Activated T-helper 1 cell treated with anti-CD3 and anti-CD28 coated beads, Interleukin-12 subunit alpha, Interleukin-12 subunit beta, Interleukin-2, Interleukin-4 antibody, amounts not matched to agents 30 ng/mL and 10 ng/mL and 1 ng/mL, durations not matched to agents 14 hours and 24 hours and 36 hours (primary cell): ENCODE measurements at regions not wholly inside any gene's neighbourhood (a gene's known extent, or its start where the extent isn't known, plus 50 kb on each side); places are given as distances from the start of the nearest gene placed in this dataset.

Experiments
- DNase-seq: peaks from one replicate; pipeline ENCODE4 v3.0.0; 2021; ENCODE audit warnings: low spot score
- H3K27ac Mint-ChIP-seq: one replicate; pipeline ENCODE4 v1.8.0; 2021; ENCODE audit warnings: mild to moderate bottlenecking, mixed read lengths
- H3K27me3 Mint-ChIP-seq: one replicate; pipeline ENCODE4 v1.8.0; 2022; ENCODE audit warnings: mild to moderate bottlenecking, moderate library complexity, mixed read lengths; ENCODE audit not compliant: insufficient read depth
- H3K36me3 Mint-ChIP-seq: one replicate; pipeline ENCODE4 v1.8.0; 2021; ENCODE audit warnings: low read depth, mixed read lengths
- H3K4me1 Mint-ChIP-seq: one replicate; pipeline ENCODE4 v1.8.0; 2021; ENCODE audit warnings: low read depth, mixed read lengths
- H3K4me3 Mint-ChIP-seq: one replicate; pipeline ENCODE4 v1.8.0; 2021; ENCODE audit warnings: mild to moderate bottlenecking, moderate library complexity, mixed read lengths
- H3K9me3 Mint-ChIP-seq: one replicate; pipeline ENCODE4 v1.8.0; 2021; ENCODE audit warnings: mixed read lengths
- intact Hi-C: fragments of 100-400 bp; cut with micrococcal nuclease; formaldehyde crosslinking; loops from one replicate; pipeline ENCODE4 v1.15.1; 2024

GRCh38 chr5:4758996-4759395, 381.1 kb upstream of the ADAMTS16 start:
- Mint-ChIP-seq H3K27me3 (no peaks in the 10 kb centered on the region), H3K9me3 (peaks cover 3% of the 10 kb centered on the region), H3K27ac (no peak overlapping the region), H3K36me3 (no peaks in the 10 kb centered on the region), H3K4me1 (no peaks in the 10 kb centered on the region), H3K4me3 (no peak overlapping the region)
- no peak for DNase-seq
- intact Hi-C loops = no loop called here

GRCh38 chr5:4762316-4762715, 377.8 kb upstream of the ADAMTS16 start:
- Mint-ChIP-seq H3K9me3 (peaks cover 3% of the 10 kb centered on the region), H3K4me1 (no peaks in the 10 kb centered on the region), H3K27me3 (no peaks in the 10 kb centered on the region), H3K36me3 (no peaks in the 10 kb centered on the region), H3K4me3 (no peak overlapping the region), H3K27ac (no peak overlapping the region)
- DNase-seq = no peak
- intact Hi-C loops = no loop called here

GRCh38 chr5:4765411-4765810, 374.7 kb upstream of the ADAMTS16 start:
- no peaks in the 10 kb centered on the region for H3K36me3 Mint-ChIP-seq
- no peak overlapping the region for H3K4me3 Mint-ChIP-seq
- no peak overlapping the region for H3K27ac Mint-ChIP-seq
- H3K9me3 Mint-ChIP-seq = peaks cover 7% of the 10 kb centered on the region
- intact Hi-C loops = no loop called here
- no peak for DNase-seq
- H3K4me1 Mint-ChIP-seq = no peaks in the 10 kb centered on the region
- H3K27me3 Mint-ChIP-seq = no peaks in the 10 kb centered on the region

DNA sequence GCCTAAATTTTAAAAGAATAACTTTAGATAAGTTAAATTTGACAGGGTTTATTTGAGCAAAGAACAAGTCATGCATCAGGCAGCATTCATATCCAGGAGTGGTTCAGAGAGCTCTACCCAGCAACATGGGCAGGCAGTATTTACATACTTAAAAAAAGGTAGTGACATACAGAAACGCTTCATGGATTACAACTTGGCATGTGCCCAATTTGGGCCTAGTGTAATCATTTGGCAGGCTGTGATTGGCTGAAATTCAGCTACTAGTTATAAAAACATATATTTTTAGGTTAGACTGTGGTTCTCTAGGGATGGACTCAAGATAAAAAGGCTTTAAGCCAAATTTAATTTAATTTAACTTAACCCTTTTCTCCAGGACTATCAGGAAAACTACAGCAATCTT, 374.0 kb upstream of the ADAMTS16 start:
- intact Hi-C loops = no loop called here
- Mint-ChIP-seq H3K27ac (no peak overlapping the region), H3K9me3 (peaks cover 7% of the 10 kb centered on the region), H3K36me3 (no peaks in the 10 kb centered on the region), H3K4me3 (no peak overlapping the region), H3K4me1 (no peaks in the 10 kb centered on the region), H3K27me3 (no peaks in the 10 kb centered on the region)
- no peak for DNase-seq

- Mint-ChIP-seq H3K27me3 (peaks cover 1% of the 10 kb centered on the region), H3K27ac (no peak overlapping the region), H3K4me3 (no peak overlapping the region), H3K9me3 (peaks cover 17% of the 10 kb centered on the region), H3K4me1 (no peaks in the 10 kb centered on the region), H3K36me3 (no peaks in the 10 kb centered on the region)
- intact Hi-C loops = no loop called here
- DNase-seq = no peak
Measured at GRCh38 chr5:4772591-4772990, 367.5 kb upstream of the ADAMTS16 start.

DNA sequence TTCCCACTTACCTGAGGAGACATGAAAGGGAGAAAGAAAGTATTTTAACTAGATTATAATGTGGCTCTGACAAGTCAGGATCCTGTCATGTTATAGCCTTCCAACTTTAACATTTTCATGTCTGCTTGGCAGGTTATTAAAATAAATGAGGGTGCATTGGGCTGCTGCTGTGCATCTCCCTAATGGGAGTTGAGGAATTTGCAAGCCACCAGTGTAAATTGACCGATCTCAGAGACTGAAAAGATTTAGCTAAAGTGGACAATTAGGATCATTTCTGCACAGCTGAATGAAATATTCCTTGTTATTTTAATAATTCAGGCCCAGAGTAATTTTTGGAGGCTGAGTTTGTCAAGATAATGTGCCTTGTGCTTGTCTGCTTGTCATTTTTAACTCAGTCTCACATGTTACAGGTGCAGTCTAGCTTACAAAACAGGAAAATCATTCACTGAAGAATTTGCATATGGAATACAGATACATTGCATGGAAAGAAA, 366.3 kb upstream of the ADAMTS16 start:
- intact Hi-C loops = no loop called here
- no peak for DNase-seq
- Mint-ChIP-seq H3K4me3 (no peak overlapping the region), H3K27me3 (peaks cover 1% of the 10 kb centered on the region), H3K36me3 (no peaks in the 10 kb centered on the region), H3K4me1 (no peaks in the 10 kb centered on the region), H3K27ac (no peak overlapping the region), H3K9me3 (peaks cover 16% of the 10 kb centered on the region)

- Mint-ChIP-seq H3K27ac (no peak overlapping the region), H3K4me1 (no peaks in the 10 kb centered on the region), H3K27me3 (peaks cover 1% of the 10 kb centered on the region), H3K9me3 (peaks cover 17% of the 10 kb centered on the region), H3K36me3 (no peaks in the 10 kb centered on the region), H3K4me3 (no peak overlapping the region)
- intact Hi-C loops = no loop called here
- no peak for DNase-seq
Measured at GRCh38 chr5:4777435-4777834, 362.7 kb upstream of the ADAMTS16 start.

- intact Hi-C loops = no loop called here
- no peaks in the 10 kb centered on the region for H3K4me1 Mint-ChIP-seq
Measured at GRCh38 chr5:4780633-4781032, 359.5 kb upstream of the ADAMTS16 start.

GRCh38 chr5:4781299-4781698, 358.8 kb upstream of the ADAMTS16 start:
- Mint-ChIP-seq H3K4me3 (no peak overlapping the region), H3K9me3 (peaks cover 32% of the 10 kb centered on the region), H3K27ac (no peak overlapping the region), H3K4me1 (no peaks in the 10 kb centered on the region), H3K36me3 (no peaks in the 10 kb centered on the region), H3K27me3 (no peaks in the 10 kb centered on the region)
- DNase-seq = no peak
- intact Hi-C loops = no loop called here

More at GRCh38 chr5:4780633-4781032, 359.5 kb upstream of the ADAMTS16 start:
- Mint-ChIP-seq H3K27me3 (no peaks in the 10 kb centered on the region), H3K9me3 (peaks cover 26% of the 10 kb centered on the region), H3K27ac (no peak overlapping the region), H3K36me3 (no peaks in the 10 kb centered on the region), H3K4me3 (no peak overlapping the region)
- no peak for DNase-seq

- H3K36me3 Mint-ChIP-seq = no peaks in the 10 kb centered on the region
- DNase-seq = no peak
- H3K27me3 Mint-ChIP-seq = no peaks in the 10 kb centered on the region
- H3K9me3 Mint-ChIP-seq = peaks cover 25% of the 10 kb centered on the region
- no peak overlapping the region for H3K27ac Mint-ChIP-seq
- no peak overlapping the region for H3K4me3 Mint-ChIP-seq
- intact Hi-C loops = no loop called here
- H3K4me1 Mint-ChIP-seq = no peaks in the 10 kb centered on the region
Measured at GRCh38 chr5:4785971-4786370, 354.2 kb upstream of the ADAMTS16 start.

GRCh38 chr5:4797445-4797844, 342.7 kb upstream of the ADAMTS16 start:
- no peaks in the 10 kb centered on the region for H3K36me3 Mint-ChIP-seq
- no peak for DNase-seq
- H3K9me3 Mint-ChIP-seq = peaks cover 12% of the 10 kb centered on the region
- H3K27me3 Mint-ChIP-seq = no peaks in the 10 kb centered on the region
- H3K27ac Mint-ChIP-seq = no peak overlapping the region
- H3K4me3 Mint-ChIP-seq = no peak overlapping the region
- intact Hi-C loops = no loop called here
- H3K4me1 Mint-ChIP-seq = no peaks in the 10 kb centered on the region

DNA sequence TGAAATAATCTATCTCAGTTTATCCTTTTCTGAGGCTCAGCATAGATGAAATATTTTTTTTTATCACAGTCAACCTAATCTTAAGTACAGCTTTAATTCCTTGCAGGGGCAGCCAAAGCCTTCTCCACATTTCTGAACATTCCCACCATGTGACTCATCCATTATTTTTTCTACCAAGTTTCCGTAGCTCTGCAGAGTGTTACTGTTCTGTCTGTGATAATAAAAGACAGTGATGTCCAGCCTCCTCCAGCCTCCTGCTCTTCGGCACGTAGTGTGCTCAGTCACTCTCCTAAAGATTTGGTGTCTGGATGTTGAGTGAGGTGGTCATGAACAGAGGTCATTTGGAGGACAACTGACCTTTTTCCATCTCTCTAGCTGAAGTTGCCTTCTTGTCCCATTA, 338.1 kb upstream of the ADAMTS16 start:
- Mint-ChIP-seq H3K27me3 (no peaks in the 10 kb centered on the region), H3K36me3 (no peaks in the 10 kb centered on the region), H3K4me3 (no peak overlapping the region), H3K27ac (no peak overlapping the region), H3K4me1 (no peaks in the 10 kb centered on the region), H3K9me3 (peaks cover 16% of the 10 kb centered on the region)
- intact Hi-C loops = no loop called here
- DNase-seq = no peak

DNA sequence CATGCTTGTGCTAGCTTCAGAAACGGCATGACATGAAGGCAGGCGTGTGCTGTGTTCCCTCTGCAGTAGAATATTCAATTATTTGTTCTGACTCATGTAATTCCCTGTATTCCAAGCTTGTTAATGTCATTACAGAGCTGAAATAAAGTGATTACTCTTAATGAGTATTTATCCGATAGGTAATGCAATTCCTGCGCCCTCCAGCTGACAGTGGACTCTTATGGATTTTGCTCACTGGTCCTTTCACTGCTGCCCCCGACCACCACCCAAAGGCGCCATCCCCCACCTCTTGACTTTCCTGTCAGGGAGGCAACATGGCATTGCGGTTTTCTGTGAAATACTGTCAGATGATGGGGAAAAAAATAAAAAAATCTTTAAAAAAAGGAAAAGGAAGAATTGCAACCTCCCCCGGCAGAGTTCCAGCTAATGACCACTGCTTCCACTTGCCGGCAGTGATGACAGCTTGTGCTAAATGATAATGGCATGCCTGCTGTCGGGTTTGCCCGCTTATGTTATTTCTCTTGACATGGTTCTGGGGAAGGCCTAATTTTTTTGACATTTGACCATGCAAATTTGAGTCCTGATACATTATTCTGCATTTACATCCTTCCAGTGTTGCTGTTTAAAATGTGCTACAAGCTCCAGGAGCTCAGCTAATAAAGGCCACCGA, 335.3 kb upstream of the ADAMTS16 start:
- no peak for DNase-seq
- no peaks in the 10 kb centered on the region for H3K27me3 Mint-ChIP-seq
- H3K9me3 Mint-ChIP-seq = peaks cover 4% of the 10 kb centered on the region
- H3K27ac Mint-ChIP-seq = no peak overlapping the region
- no peaks in the 10 kb centered on the region for H3K4me1 Mint-ChIP-seq
- H3K4me3 Mint-ChIP-seq = no peak overlapping the region
- no peaks in the 10 kb centered on the region for H3K36me3 Mint-ChIP-seq
- intact Hi-C loops = no loop called here

DNA sequence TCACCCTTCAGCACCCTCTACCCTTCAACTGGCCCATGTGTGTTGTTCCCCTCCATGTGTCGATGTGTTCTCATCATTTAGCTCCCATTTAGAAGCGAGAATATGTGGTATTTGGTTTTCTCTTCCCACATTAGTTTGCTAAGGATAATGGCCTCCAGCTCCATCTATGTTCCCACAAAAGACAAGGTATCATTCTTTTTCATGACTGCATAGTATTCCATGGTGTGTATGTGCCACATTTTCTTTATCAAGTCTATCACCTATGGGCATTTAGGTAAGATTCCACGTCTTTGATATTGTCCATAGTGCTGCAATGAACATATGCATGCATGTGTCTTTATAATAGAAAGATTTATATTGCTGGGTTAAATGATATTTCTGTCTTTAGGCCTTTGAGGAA, 325.1 kb upstream of the ADAMTS16 start:
- Mint-ChIP-seq H3K27ac (no peak overlapping the region), H3K9me3 (peaks cover 17% of the 10 kb centered on the region), H3K4me3 (no peak overlapping the region), H3K36me3 (no peaks in the 10 kb centered on the region), H3K27me3 (no peaks in the 10 kb centered on the region), H3K4me1 (no peaks in the 10 kb centered on the region)
- intact Hi-C loops = no loop called here
- no peak for DNase-seq
